SU-DHL-6 (cell line): ENCODE measurements at regions not wholly inside any gene's neighbourhood (a gene's known extent, or its start where the extent isn't known, plus 50 kb on each side); places are given as distances from the start of the nearest gene placed in this dataset.

Experiments
- H2AFZ ChIP-seq: fragments of 200-600 bp; sonication (generic); 2 replicates; pipeline ENCODE4 v1.6.1; 2014; ENCODE audit warnings: low read depth, mild to moderate bottlenecking, moderate library complexity, mixed read lengths, antibody characterized with exemption, low read length; ENCODE audit not compliant: severe bottlenecking
- H3F3A ChIP-seq: fragments of 200-600 bp; shearing (Covaris generic); 2 replicates; pipeline ENCODE4 v1.6.0; 2016; ENCODE audit warnings: antibody characterized with exemption, mild to moderate bottlenecking; ENCODE audit not compliant: insufficient read depth
- H3K27ac ChIP-seq: fragments of 200-600 bp; sonication (generic); 2 replicates; pipeline ENCODE4 v1.5.1; 2016; ENCODE audit warnings: low read depth, mild to moderate bottlenecking, low read length, moderate library complexity, mixed read lengths
- H3K27me3 ChIP-seq: fragments of 200-600 bp; sonication (generic), shearing (Covaris generic); 2 replicates; pipeline ENCODE4 v1.6.0; 2014; ENCODE audit warnings: mild to moderate bottlenecking, low read length
- H3K36me3 ChIP-seq: fragments of 200-600 bp; sonication (generic); 2 replicates; pipeline ENCODE4 v1.6.1; 2014; ENCODE audit warnings: mild to moderate bottlenecking, low read length, mixed read lengths
- H3K4me2 ChIP-seq: fragments of 300-600, 200-600 bp; shearing (Covaris generic), sonication (generic); 2 replicates; pipeline ENCODE4 v1.6.0; 2014; ENCODE audit warnings: low read length, low read depth, mild to moderate bottlenecking; ENCODE audit not compliant: poor library complexity, severe bottlenecking
- H3K4me3 ChIP-seq: fragments of 200-600 bp; sonication (generic); 2 replicates; pipeline ENCODE4 v1.5.1; 2014; ENCODE audit warnings: antibody characterized with exemption, low read length, mild to moderate bottlenecking, mixed read lengths; ENCODE audit not compliant: insufficient read depth, poor library complexity, severe bottlenecking
- H3K79me2 ChIP-seq: fragments of 200-600 bp; sonication (generic); 2 replicates; pipeline ENCODE4 v1.6.1; 2014; ENCODE audit warnings: mild to moderate bottlenecking, low read length, moderate library complexity; ENCODE audit not compliant: insufficient read depth
- H3K9ac ChIP-seq: fragments of 200-600 bp; sonication (generic); 2 replicates; pipeline ENCODE4 v1.7.0; 2014; ENCODE audit warnings: mild to moderate bottlenecking, low read length
- H3K9me2 ChIP-seq: fragments of 200-600 bp; sonication (generic); replicated peaks from 2 replicates; pipeline ENCODE4 v1.6.1; 2014; ENCODE audit warnings: low read length; ENCODE audit not compliant: insufficient read depth
- H3K9me3 ChIP-seq: fragments of 200-600 bp; sonication (generic); 2 replicates; pipeline ENCODE4 v1.6.1; 2014; ENCODE audit warnings: low read length, mixed read lengths; ENCODE audit not compliant: insufficient read depth
- H4K20me1 ChIP-seq: fragments of 200-600 bp; sonication (generic); 2 replicates; pipeline ENCODE4 v1.6.1; 2014; ENCODE audit warnings: low read depth, mild to moderate bottlenecking, antibody characterized with exemption, low read length, moderate library complexity, mixed read lengths
- CTCF ChIP-seq: fragments of 200-600 bp; sonication (generic); IDR thresholded peaks from one replicate; pipeline ENCODE4 v1.5.1; 2017; ENCODE audit warnings: antibody characterized with exemption, mild to moderate bottlenecking, low read length, moderate library complexity; ENCODE audit not compliant: insufficient read depth, poor library complexity, severe bottlenecking
- EZH2phosphoT487 ChIP-seq: fragments of 200-600 bp; sonication (generic), shearing (Covaris generic); conservative IDR thresholded peaks from 2 replicates; pipeline ENCODE4 v1.6.1; 2018; ENCODE audit warnings: mild to moderate bottlenecking, antibody characterized with exemption, low read length, moderate library complexity, mixed read lengths

GRCh38 chr2:146916914-146917313, 927.9 kb upstream of the ACVR2A start:
- Histone ChIP-seq H3F3A (no peaks in the 10 kb centered on the region), H3K9me3 (no peaks in the 10 kb centered on the region), H3K27me3 (no peaks in the 10 kb centered on the region), H3K27ac (no peak overlapping the region), H3K9me2 (no peaks in the 10 kb centered on the region), H3K79me2 (no peaks in the 10 kb centered on the region), H2AFZ (no peak overlapping the region), H3K9ac (no peak overlapping the region), H3K36me3 (no peaks in the 10 kb centered on the region), H4K20me1 (no peaks in the 10 kb centered on the region), H3K4me3 (no peak overlapping the region), H3K4me2 (no peak overlapping the region)
- TF ChIP-seq EZH2phosphoT487 (no peak), CTCF (no peak)

GRCh38 chr2:146913476-146913875, 931.4 kb upstream of the ACVR2A start:
- TF ChIP-seq EZH2phosphoT487: no peak
- no peak overlapping the region for H3K9ac ChIP-seq
- H2AFZ ChIP-seq: no peak overlapping the region
- H3F3A ChIP-seq: no peaks in the 10 kb centered on the region
- H3K27me3 ChIP-seq: no peaks in the 10 kb centered on the region
- H3K36me3 ChIP-seq: no peaks in the 10 kb centered on the region
- H3K9me3 ChIP-seq: no peaks in the 10 kb centered on the region
- H3K79me2 ChIP-seq: no peaks in the 10 kb centered on the region
- no peaks in the 10 kb centered on the region for H4K20me1 ChIP-seq
- H3K4me3 ChIP-seq: no peak overlapping the region
- no peak overlapping the region for H3K4me2 ChIP-seq
- no peak overlapping the region for H3K27ac ChIP-seq
- no peaks in the 10 kb centered on the region for H3K9me2 ChIP-seq

- no peak overlapping the region for H3K4me2 ChIP-seq
- no peaks in the 10 kb centered on the region for H3K79me2 ChIP-seq
- no peaks in the 10 kb centered on the region for H3F3A ChIP-seq
- H3K27me3 ChIP-seq: no peaks in the 10 kb centered on the region
- no peak overlapping the region for H2AFZ ChIP-seq
- no peak overlapping the region for H3K4me3 ChIP-seq
- H4K20me1 ChIP-seq: no peaks in the 10 kb centered on the region
- no peak overlapping the region for H3K9ac ChIP-seq
- H3K9me2 ChIP-seq: no peaks in the 10 kb centered on the region
- H3K27ac ChIP-seq: no peak overlapping the region
- no peaks in the 10 kb centered on the region for H3K36me3 ChIP-seq
- H3K9me3 ChIP-seq: no peaks in the 10 kb centered on the region
- no peak for TF ChIP-seq EZH2phosphoT487
- TF ChIP-seq CTCF: no peak
These were observed 932.3 kb upstream of the ACVR2A start for GRCh38 chr2:146912536-146912935.

- Histone ChIP-seq H3K4me2 (no peak overlapping the region), H3K9me2 (no peaks in the 10 kb centered on the region), H3K79me2 (no peaks in the 10 kb centered on the region), H3K4me3 (no peak overlapping the region), H3F3A (no peaks in the 10 kb centered on the region), H3K36me3 (no peaks in the 10 kb centered on the region), H3K27ac (no peak overlapping the region), H4K20me1 (no peaks in the 10 kb centered on the region), H3K27me3 (no peaks in the 10 kb centered on the region), H3K9ac (no peak overlapping the region), H3K9me3 (no peaks in the 10 kb centered on the region), H2AFZ (no peak overlapping the region)
- TF ChIP-seq EZH2phosphoT487 (no peak), CTCF (no peak)
These were observed 936.1 kb upstream of the ACVR2A start for GRCh38 chr2:146908776-146909175.
